IPS-15b (cell line): ENCODE measurements at regions not wholly inside any gene's neighbourhood (a gene's known extent, or its start where the extent isn't known, plus 50 kb on each side); places are given as distances from the start of the nearest gene placed in this dataset.

ENCODE experiments used
- H3K27me3 ChIP-seq: one replicate; pipeline ENCODE4 v1.6.1; 2013; ENCODE audit warnings: low read length; ENCODE audit not compliant: control insufficient read depth, insufficient read depth
- H3K36me3 ChIP-seq: one replicate; pipeline ENCODE4 v1.6.1; 2013; ENCODE audit warnings: low read length; ENCODE audit not compliant: control insufficient read depth, insufficient read depth
- H3K4me1 ChIP-seq: one replicate; pipeline ENCODE4 v1.6.1; 2013; ENCODE audit warnings: mild to moderate bottlenecking, low read length; ENCODE audit not compliant: control insufficient read depth, insufficient read depth
- H3K4me3 ChIP-seq: one replicate; pipeline ENCODE4 v1.5.1; 2013; ENCODE audit warnings: low read depth, low read length
- H3K9ac ChIP-seq: one replicate; pipeline ENCODE4 v1.6.1; 2013; ENCODE audit warnings: low read depth, mild to moderate bottlenecking, low read length
- H3K9me3 ChIP-seq: one replicate; pipeline ENCODE4 v1.6.1; 2013; ENCODE audit warnings: mild to moderate bottlenecking, low read length; ENCODE audit not compliant: control insufficient read depth, insufficient read depth

GRCh38 chr5:51559921-51560658 lies 176.8 kb downstream of the ISL1 start:
- no peaks in the 10 kb centered on the region for H3K27me3 ChIP-seq
- no peak overlapping the region for H3K9ac ChIP-seq
- no peaks in the 10 kb centered on the region for H3K36me3 ChIP-seq

GRCh38 chr5:51566953-51567352 lies 183.7 kb downstream of the ISL1 start:
- Histone ChIP-seq H3K4me1 (no peaks in the 10 kb centered on the region), H3K9me3 (no peaks in the 10 kb centered on the region), H3K4me3 (no peak overlapping the region), H3K9ac (no peak overlapping the region), H3K36me3 (no peaks in the 10 kb centered on the region), H3K27me3 (no peaks in the 10 kb centered on the region)

More at GRCh38 chr5:51559921-51560658, 176.8 kb downstream of the ISL1 start:
- Histone ChIP-seq H3K4me3 (no peak overlapping the region), H3K9me3 (no peaks in the 10 kb centered on the region), H3K4me1 (no peaks in the 10 kb centered on the region)

- Histone ChIP-seq H3K36me3 (no peaks in the 10 kb centered on the region), H3K4me3 (no peak overlapping the region), H3K9me3 (no peaks in the 10 kb centered on the region), H3K9ac (no peak overlapping the region), H3K27me3 (no peaks in the 10 kb centered on the region), H3K4me1 (no peaks in the 10 kb centered on the region)
These were observed 184.4 kb downstream of the ISL1 start for GRCh38 chr5:51567636-51568035.

GRCh38 chr5:51573835-51574234 lies 190.6 kb downstream of the ISL1 start:
- H3K9me3 ChIP-seq = no peaks in the 10 kb centered on the region
- no peaks in the 10 kb centered on the region for H3K27me3 ChIP-seq
- H3K9ac ChIP-seq = no peak overlapping the region
- H3K4me3 ChIP-seq = no peak overlapping the region
- H3K4me1 ChIP-seq = peaks cover 5% of the 10 kb centered on the region
- H3K36me3 ChIP-seq = no peaks in the 10 kb centered on the region

- Histone ChIP-seq H3K4me1 (no peaks in the 10 kb centered on the region), H3K9me3 (no peaks in the 10 kb centered on the region), H3K36me3 (no peaks in the 10 kb centered on the region), H3K9ac (no peak overlapping the region), H3K4me3 (no peak overlapping the region), H3K27me3 (no peaks in the 10 kb centered on the region)
These were observed 199.7 kb downstream of the ISL1 start for GRCh38 chr5:51582871-51583394.

- H3K27me3 ChIP-seq = no peaks in the 10 kb centered on the region
- no peaks in the 10 kb centered on the region for H3K9me3 ChIP-seq
- no peak overlapping the region for H3K4me3 ChIP-seq
- no peaks in the 10 kb centered on the region for H3K36me3 ChIP-seq
- H3K4me1 ChIP-seq = no peaks in the 10 kb centered on the region
- no peak overlapping the region for H3K9ac ChIP-seq
These were observed 214.8 kb downstream of the ISL1 start for GRCh38 chr5:51598026-51598425.

GRCh38 chr5:51599587-51599986 lies 216.3 kb downstream of the ISL1 start:
- no peaks in the 10 kb centered on the region for H3K4me1 ChIP-seq
- H3K27me3 ChIP-seq = no peaks in the 10 kb centered on the region
- H3K9ac ChIP-seq = no peak overlapping the region
- no peak overlapping the region for H3K4me3 ChIP-seq
- no peaks in the 10 kb centered on the region for H3K36me3 ChIP-seq
- no peaks in the 10 kb centered on the region for H3K9me3 ChIP-seq

GRCh38 chr5:51604324-51604723 lies 221.1 kb downstream of the ISL1 start:
- Histone ChIP-seq H3K4me1 (no peaks in the 10 kb centered on the region), H3K9me3 (no peaks in the 10 kb centered on the region), H3K27me3 (no peaks in the 10 kb centered on the region), H3K36me3 (no peaks in the 10 kb centered on the region), H3K9ac (no peak overlapping the region), H3K4me3 (no peak overlapping the region)

- H3K36me3 ChIP-seq = no peaks in the 10 kb centered on the region
- no peak overlapping the region for H3K9ac ChIP-seq
- H3K9me3 ChIP-seq = no peaks in the 10 kb centered on the region
- no peaks in the 10 kb centered on the region for H3K4me1 ChIP-seq
- no peak overlapping the region for H3K4me3 ChIP-seq
- H3K27me3 ChIP-seq = no peaks in the 10 kb centered on the region
These were observed 223.7 kb downstream of the ISL1 start for GRCh38 chr5:51606921-51607320.

- H3K4me3 ChIP-seq = no peak overlapping the region
- no peaks in the 10 kb centered on the region for H3K9me3 ChIP-seq
- no peaks in the 10 kb centered on the region for H3K36me3 ChIP-seq
- peaks cover 8% of the 10 kb centered on the region for H3K4me1 ChIP-seq
- no peak overlapping the region for H3K9ac ChIP-seq
- no peaks in the 10 kb centered on the region for H3K27me3 ChIP-seq
These were observed 235.0 kb downstream of the ISL1 start for GRCh38 chr5:51618234-51618633.

GRCh38 chr5:51621156-51621555 lies 237.9 kb downstream of the ISL1 start:
- no peaks in the 10 kb centered on the region for H3K9me3 ChIP-seq
- peaks cover 8% of the 10 kb centered on the region for H3K4me1 ChIP-seq
- H3K9ac ChIP-seq = no peak overlapping the region
- no peaks in the 10 kb centered on the region for H3K36me3 ChIP-seq
- no peaks in the 10 kb centered on the region for H3K27me3 ChIP-seq
- H3K4me3 ChIP-seq = no peak overlapping the region

- no peaks in the 10 kb centered on the region for H3K27me3 ChIP-seq
- H3K36me3 ChIP-seq = no peaks in the 10 kb centered on the region
- no peak overlapping the region for H3K9ac ChIP-seq
- peaks cover 8% of the 10 kb centered on the region for H3K4me1 ChIP-seq
- H3K9me3 ChIP-seq = no peaks in the 10 kb centered on the region
- H3K4me3 ChIP-seq = no peak overlapping the region
These were observed 239.0 kb downstream of the ISL1 start for GRCh38 chr5:51622161-51622790.
